ENCODE measurements at regions not wholly inside any gene's neighbourhood (a gene's known extent, or its start where the extent isn't known, plus 50 kb on each side); places are given as distances from the start of the nearest gene placed in this dataset.

GRCh38 chr4:4712800-4713528 lies 146.5 kb upstream of the MSX1 start:
- Histone ChIP-seq H3K27me3 (ENCODE audit: control insufficient read depth, insufficient read depth, low read length) (peaks cover 2% of the 10 kb centered on the region), H3K36me3 (ENCODE audit: control insufficient read depth, insufficient read depth, low read length) (no peaks in the 10 kb centered on the region), H3K9ac (ENCODE audit: low read depth, low read length) (no peak overlapping the region), H3K9me3 (ENCODE audit: control insufficient read depth, insufficient read depth, low read length) (no peaks in the 10 kb centered on the region), H3K4me3 (ENCODE audit: low read depth, low read length) (no peak overlapping the region), H3K4me1 (ENCODE audit: control insufficient read depth, insufficient read depth, low read length) (peaks cover 6% of the 10 kb centered on the region)

- Histone ChIP-seq H3K4me3 (ENCODE audit: low read depth, low read length) (no peak overlapping the region), H3K9ac (ENCODE audit: low read depth, low read length) (no peak overlapping the region), H3K4me1 (ENCODE audit: control insufficient read depth, insufficient read depth, low read length) (peaks cover 6% of the 10 kb centered on the region), H3K9me3 (ENCODE audit: control insufficient read depth, insufficient read depth, low read length) (no peaks in the 10 kb centered on the region), H3K36me3 (ENCODE audit: control insufficient read depth, insufficient read depth, low read length) (no peaks in the 10 kb centered on the region), H3K27me3 (ENCODE audit: control insufficient read depth, insufficient read depth, low read length) (peaks cover 2% of the 10 kb centered on the region)
Observed at GRCh38 chr4:4711902-4712301, 147.6 kb upstream of the MSX1 start.

- H3K36me3 ChIP-seq (ENCODE audit: control insufficient read depth, insufficient read depth, low read length), result no peaks in the 10 kb centered on the region
- H3K9me3 ChIP-seq (ENCODE audit: control insufficient read depth, insufficient read depth, low read length), result no peaks in the 10 kb centered on the region
- no peak overlapping the region for H3K9ac ChIP-seq (ENCODE audit: low read depth, low read length)
- H3K27me3 ChIP-seq (ENCODE audit: control insufficient read depth, insufficient read depth, low read length), result peaks cover 2% of the 10 kb centered on the region
- H3K4me1 ChIP-seq (ENCODE audit: control insufficient read depth, insufficient read depth, low read length), result peaks cover 6% of the 10 kb centered on the region
- no peak overlapping the region for H3K4me3 ChIP-seq (ENCODE audit: low read depth, low read length)
Observed at GRCh38 chr4:4709736-4710135, 149.7 kb upstream of the MSX1 start.

- Histone ChIP-seq H3K9ac (ENCODE audit: low read depth, low read length) (no peak overlapping the region), H3K36me3 (ENCODE audit: control insufficient read depth, insufficient read depth, low read length) (no peaks in the 10 kb centered on the region), H3K9me3 (ENCODE audit: control insufficient read depth, insufficient read depth, low read length) (no peaks in the 10 kb centered on the region), H3K4me1 (ENCODE audit: control insufficient read depth, insufficient read depth, low read length) (no peaks in the 10 kb centered on the region), H3K27me3 (ENCODE audit: control insufficient read depth, insufficient read depth, low read length) (no peaks in the 10 kb centered on the region), H3K4me3 (ENCODE audit: low read depth, low read length) (no peak overlapping the region)
Observed at GRCh38 chr4:4704267-4704666, 155.2 kb upstream of the MSX1 start.

- H3K4me1 ChIP-seq (ENCODE audit: control insufficient read depth, insufficient read depth, low read length), result peaks cover 6% of the 10 kb centered on the region
- H3K4me3 ChIP-seq (ENCODE audit: low read depth, low read length), result no peak overlapping the region
- H3K9ac ChIP-seq (ENCODE audit: low read depth, low read length), result no peak overlapping the region
- H3K9me3 ChIP-seq (ENCODE audit: control insufficient read depth, insufficient read depth, low read length), result no peaks in the 10 kb centered on the region
- no peaks in the 10 kb centered on the region for H3K27me3 ChIP-seq (ENCODE audit: control insufficient read depth, insufficient read depth, low read length)
- no peaks in the 10 kb centered on the region for H3K36me3 ChIP-seq (ENCODE audit: control insufficient read depth, insufficient read depth, low read length)
Observed at GRCh38 chr4:4697584-4697983, 155.7 kb upstream of the STX18 start.

- peaks cover 6% of the 10 kb centered on the region for H3K4me1 ChIP-seq (ENCODE audit: control insufficient read depth, insufficient read depth, low read length)
- no peak overlapping the region for H3K4me3 ChIP-seq (ENCODE audit: low read depth, low read length)
- no peak overlapping the region for H3K9ac ChIP-seq (ENCODE audit: low read depth, low read length)
- H3K27me3 ChIP-seq (ENCODE audit: control insufficient read depth, insufficient read depth, low read length), result no peaks in the 10 kb centered on the region
- H3K36me3 ChIP-seq (ENCODE audit: control insufficient read depth, insufficient read depth, low read length), result no peaks in the 10 kb centered on the region
- no peaks in the 10 kb centered on the region for H3K9me3 ChIP-seq (ENCODE audit: control insufficient read depth, insufficient read depth, low read length)
Observed at GRCh38 chr4:4696530-4696929, 154.7 kb upstream of the STX18 start.

GRCh38 chr4:4695497-4695896 lies 153.6 kb upstream of the STX18 start:
- Histone ChIP-seq H3K4me3 (ENCODE audit: low read depth, low read length) (no peak overlapping the region), H3K9me3 (ENCODE audit: control insufficient read depth, insufficient read depth, low read length) (no peaks in the 10 kb centered on the region), H3K9ac (ENCODE audit: low read depth, low read length) (no peak overlapping the region), H3K4me1 (ENCODE audit: control insufficient read depth, insufficient read depth, low read length) (peaks cover 6% of the 10 kb centered on the region), H3K27me3 (ENCODE audit: control insufficient read depth, insufficient read depth, low read length) (no peaks in the 10 kb centered on the region), H3K36me3 (ENCODE audit: control insufficient read depth, insufficient read depth, low read length) (no peaks in the 10 kb centered on the region)

- Histone ChIP-seq H3K27me3 (ENCODE audit: control insufficient read depth, insufficient read depth, low read length) (no peaks in the 10 kb centered on the region), H3K9ac (ENCODE audit: low read depth, low read length) (no peak overlapping the region), H3K36me3 (ENCODE audit: control insufficient read depth, insufficient read depth, low read length) (no peaks in the 10 kb centered on the region), H3K4me3 (ENCODE audit: low read depth, low read length) (no peak overlapping the region), H3K9me3 (ENCODE audit: control insufficient read depth, insufficient read depth, low read length) (no peaks in the 10 kb centered on the region), H3K4me1 (ENCODE audit: control insufficient read depth, insufficient read depth, low read length) (peaks cover 6% of the 10 kb centered on the region)
Observed at GRCh38 chr4:4694827-4695226, 153.0 kb upstream of the STX18 start.

GRCh38 chr4:4694296-4694772 lies 152.5 kb upstream of the STX18 start:
- Histone ChIP-seq H3K27me3 (ENCODE audit: control insufficient read depth, insufficient read depth, low read length) (no peaks in the 10 kb centered on the region), H3K36me3 (ENCODE audit: control insufficient read depth, insufficient read depth, low read length) (no peaks in the 10 kb centered on the region), H3K4me3 (ENCODE audit: low read depth, low read length) (no peak overlapping the region), H3K9ac (ENCODE audit: low read depth, low read length) (no peak overlapping the region), H3K9me3 (ENCODE audit: control insufficient read depth, insufficient read depth, low read length) (no peaks in the 10 kb centered on the region), H3K4me1 (ENCODE audit: control insufficient read depth, insufficient read depth, low read length) (peaks cover 6% of the 10 kb centered on the region)

- Histone ChIP-seq H3K4me1 (ENCODE audit: control insufficient read depth, insufficient read depth, low read length) (peaks cover 6% of the 10 kb centered on the region), H3K9ac (ENCODE audit: low read depth, low read length) (no peak overlapping the region), H3K36me3 (ENCODE audit: control insufficient read depth, insufficient read depth, low read length) (no peaks in the 10 kb centered on the region)
Observed at GRCh38 chr4:4693755-4694295, 152.0 kb upstream of the STX18 start.

GRCh38 chr4:4693258-4693657 lies 151.4 kb upstream of the STX18 start:
- no peaks in the 10 kb centered on the region for H3K27me3 ChIP-seq (ENCODE audit: control insufficient read depth, insufficient read depth, low read length)
- no peaks in the 10 kb centered on the region for H3K36me3 ChIP-seq (ENCODE audit: control insufficient read depth, insufficient read depth, low read length)
- H3K4me1 ChIP-seq (ENCODE audit: control insufficient read depth, insufficient read depth, low read length), result peaks cover 6% of the 10 kb centered on the region
- H3K9ac ChIP-seq (ENCODE audit: low read depth, low read length), result no peak overlapping the region
- no peak overlapping the region for H3K4me3 ChIP-seq (ENCODE audit: low read depth, low read length)
- H3K9me3 ChIP-seq (ENCODE audit: control insufficient read depth, insufficient read depth, low read length), result no peaks in the 10 kb centered on the region

More at GRCh38 chr4:4693755-4694295, 152.0 kb upstream of the STX18 start:
- Histone ChIP-seq H3K9me3 (ENCODE audit: control insufficient read depth, insufficient read depth, low read length) (no peaks in the 10 kb centered on the region), H3K27me3 (ENCODE audit: control insufficient read depth, insufficient read depth, low read length) (no peaks in the 10 kb centered on the region), H3K4me3 (ENCODE audit: low read depth, low read length) (no peak overlapping the region)

GRCh38 chr4:4690854-4691253 lies 149.0 kb upstream of the STX18 start:
- Histone ChIP-seq H3K27me3 (ENCODE audit: control insufficient read depth, insufficient read depth, low read length) (no peaks in the 10 kb centered on the region), H3K9ac (ENCODE audit: low read depth, low read length) (no peak overlapping the region), H3K4me1 (ENCODE audit: control insufficient read depth, insufficient read depth, low read length) (peaks cover 6% of the 10 kb centered on the region), H3K4me3 (ENCODE audit: low read depth, low read length) (no peak overlapping the region), H3K36me3 (ENCODE audit: control insufficient read depth, insufficient read depth, low read length) (no peaks in the 10 kb centered on the region), H3K9me3 (ENCODE audit: control insufficient read depth, insufficient read depth, low read length) (no peaks in the 10 kb centered on the region)
